DND-41 (cell line): ENCODE measurements at regions not wholly inside any gene's neighbourhood (a gene's known extent, or its start where the extent isn't known, plus 50 kb on each side); places are given as distances from the start of the nearest gene placed in this dataset.

Source experiments
- CTCF ChIP-seq: IDR thresholded peaks from 2 replicates; pipeline ENCODE4 v1.5.1; 2012; ENCODE audit warnings: borderline replicate concordance, low read length, moderate library complexity, mild to moderate bottlenecking; ENCODE audit not compliant: poor library complexity, severe bottlenecking; ENCODE audit errors: extremely low read depth
- EZH2 ChIP-seq: IDR thresholded peaks from 3 replicates; pipeline ENCODE4 v1.6.1; 2012; ENCODE audit warnings: borderline replicate concordance, low read depth, mild to moderate bottlenecking, moderate library complexity, low read length, inconsistent platforms; ENCODE audit not compliant: severe bottlenecking

- TF ChIP-seq EZH2 (no peak), CTCF (no peak)
These were observed 51.8 kb downstream of the TEX44 start for GRCh38 chr2:231644426-231644825.
